Hematopoietic multipotent progenitor cell (in vitro differentiated cells): ENCODE measurements at regions not wholly inside any gene's neighbourhood (a gene's known extent, or its start where the extent isn't known, plus 50 kb on each side); places are given as distances from the start of the nearest gene placed in this dataset.
A peak's percentile ranks its signal among the peaks of the same experiment; 100 is the strongest.
"Not testable (repeated sequence)": the region's sequence is repeated elsewhere in the genome, so short reads cannot be mapped to it uniquely, and the experiment has no call there.

Experiments used
- DNase-seq, 3 donors: peaks; one replicate each; pipeline ENCODE4 v3.0.0-alpha.2; 2011 to 2015; ENCODE audit warnings: low read depth in 2 of 3, low spot score in 2 of 3

DNA sequence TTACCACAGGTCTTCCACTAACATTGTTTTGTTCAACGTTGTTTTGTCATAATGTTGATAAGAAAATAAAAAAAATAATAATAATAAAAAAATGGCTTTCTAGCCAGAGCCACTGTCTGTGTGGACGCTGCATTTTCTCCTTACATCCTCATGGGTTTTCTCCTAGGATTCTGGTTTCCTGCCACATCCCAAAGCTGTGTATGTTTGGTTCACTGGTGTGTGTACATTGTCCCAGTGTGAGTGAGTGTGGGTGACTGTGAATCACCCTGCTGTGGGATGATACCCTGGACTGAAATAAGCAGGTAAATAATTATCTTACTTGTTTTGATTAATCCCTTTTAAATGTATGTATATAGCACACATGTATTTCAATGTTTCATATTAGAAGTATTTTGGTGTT lies 2154.4 kb upstream of the AGA start:
- no peak for DNase-seq

DNA sequence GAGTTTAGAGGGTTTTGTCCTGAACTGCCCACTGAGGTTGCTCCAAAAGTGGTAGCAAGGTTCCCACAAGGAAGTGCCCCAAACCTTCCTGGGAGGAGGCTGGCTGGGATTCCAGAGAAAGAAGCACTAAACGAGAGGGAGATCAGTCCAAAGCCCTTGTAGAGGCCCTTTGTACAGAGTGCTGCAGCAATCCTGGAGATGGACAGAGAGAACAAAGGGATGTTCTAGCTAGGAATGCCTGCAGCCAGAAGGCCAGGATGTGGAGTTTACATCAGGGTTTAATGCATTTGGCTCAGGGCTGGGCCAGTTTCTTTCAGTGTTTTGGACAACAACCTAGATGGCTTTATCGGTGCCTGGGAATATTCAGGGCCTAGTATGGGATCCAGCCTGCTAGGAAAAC lies 2155.1 kb upstream of the AGA start:
- no peak for DNase-seq

DNA sequence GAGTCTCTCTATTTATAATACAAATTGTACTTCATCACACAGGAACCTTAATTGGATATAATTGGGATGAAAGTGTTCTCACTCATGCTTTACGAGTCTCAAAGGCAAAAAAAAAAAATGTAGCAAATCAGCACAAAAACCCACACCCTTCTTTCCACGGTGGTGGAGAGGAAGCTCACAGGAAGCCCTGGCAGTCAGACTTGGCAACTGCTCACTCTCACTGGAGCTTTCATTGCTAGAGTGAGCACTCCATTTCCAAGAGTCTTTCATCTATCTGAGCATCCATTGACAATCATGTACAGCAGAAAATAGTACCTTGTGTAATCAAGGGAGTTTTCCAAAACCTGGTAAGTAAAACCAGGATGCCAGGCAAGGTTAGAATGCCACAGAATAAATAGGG lies 2159.4 kb upstream of the AGA start:
- peak in 1 of 3 donors; percentile 58 for DNase-seq

DNA sequence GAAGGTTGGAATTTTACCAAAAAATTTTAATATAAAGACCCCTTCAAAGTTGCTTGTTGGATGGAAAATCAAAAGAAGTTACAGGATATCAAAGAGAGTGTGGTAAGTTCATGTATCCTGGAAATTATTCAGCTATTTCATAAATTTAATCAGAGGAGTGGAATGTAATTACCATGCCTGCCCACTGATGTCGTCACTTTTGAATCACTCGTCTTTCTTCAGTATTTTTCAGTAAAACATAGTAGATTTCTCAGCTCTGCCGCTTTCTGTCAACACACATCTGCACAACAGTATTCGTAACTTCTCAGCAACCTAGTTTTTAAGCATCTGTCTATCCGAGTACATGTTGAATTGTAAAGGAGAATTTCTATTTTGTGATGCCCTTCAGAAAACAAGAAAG lies 2163.0 kb upstream of the AGA start:
- DNase-seq, result no peak

DNA sequence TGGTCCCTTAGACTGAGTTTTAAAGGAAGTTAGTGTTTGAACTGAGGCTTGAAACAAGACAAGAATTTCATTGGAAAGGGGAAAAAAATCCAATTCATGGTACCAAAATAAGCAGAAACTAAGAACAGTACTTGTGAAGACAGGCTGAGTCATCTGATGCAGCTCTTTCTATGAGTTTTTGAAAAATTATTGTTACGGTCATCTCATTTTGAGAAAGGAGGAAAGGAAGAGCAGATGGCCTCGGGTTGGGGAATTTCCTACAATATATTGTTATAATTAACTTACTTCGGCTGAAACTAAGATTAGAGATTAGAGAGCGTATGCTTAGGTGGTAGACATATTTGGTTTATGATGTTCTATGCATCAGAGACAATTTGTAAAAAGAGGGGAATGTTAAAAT lies 2164.8 kb upstream of the AGA start:
- DNase-seq, result no peak

DNA sequence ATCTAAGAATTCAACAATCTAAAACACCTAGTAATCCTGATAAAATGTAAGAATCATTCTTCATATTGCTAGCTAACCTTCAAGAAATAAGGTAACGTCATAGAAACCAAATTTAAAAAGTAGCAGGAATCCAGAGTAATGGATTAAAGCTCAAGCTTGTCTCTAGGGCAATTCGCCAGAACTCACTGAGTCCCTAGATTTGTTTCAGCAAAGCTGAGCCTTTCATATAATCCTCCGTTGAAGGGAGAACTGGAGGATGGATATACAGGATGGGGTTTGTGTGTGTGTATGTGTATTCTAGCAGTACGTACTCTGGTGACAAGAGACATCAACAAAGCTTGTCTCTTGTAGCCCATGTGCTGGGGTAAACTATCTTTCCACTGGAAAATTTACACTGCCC lies 2173.5 kb upstream of the AGA start:
- DNase-seq, result no peak

DNA sequence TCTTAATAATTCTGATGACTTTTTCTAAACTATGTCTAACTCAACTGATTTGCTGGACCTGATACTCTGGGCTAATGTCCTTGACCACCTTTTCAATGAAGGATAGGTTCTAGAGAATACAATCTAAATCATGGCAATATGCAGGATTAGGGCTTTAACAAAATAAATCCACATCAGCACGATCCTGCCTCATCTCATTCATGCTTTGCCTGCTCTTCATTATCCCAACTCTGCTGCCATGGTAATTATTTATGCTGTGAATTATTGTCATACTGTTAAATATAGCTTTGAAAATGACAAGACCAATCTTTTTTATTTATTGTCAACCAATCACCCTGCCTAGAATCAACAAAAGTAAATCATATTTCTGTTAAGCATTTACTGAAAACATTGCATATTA lies 2176.7 kb upstream of the AGA start:
- no peak for DNase-seq

DNA sequence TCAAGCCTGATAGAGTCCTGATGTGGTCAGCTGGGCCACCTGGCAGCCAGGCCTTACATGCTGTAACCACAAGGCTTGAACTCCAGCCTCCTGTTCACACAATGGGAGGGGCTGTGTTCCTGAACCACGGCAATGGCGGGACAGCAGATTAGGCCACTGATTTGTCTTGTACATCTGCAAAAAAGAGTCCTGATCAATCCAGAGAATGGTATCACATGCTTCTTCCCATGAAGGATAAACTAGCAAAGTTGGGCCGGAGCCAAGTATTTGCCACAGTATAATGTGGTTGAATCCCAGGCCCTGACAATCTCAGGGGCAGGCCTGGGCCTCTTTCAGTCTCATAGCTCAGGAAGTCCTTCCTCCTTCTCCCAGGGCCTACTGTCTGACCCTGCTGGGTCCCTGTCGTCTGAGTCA lies 2182.5 kb upstream of the AGA start:
- no peak for DNase-seq

DNA sequence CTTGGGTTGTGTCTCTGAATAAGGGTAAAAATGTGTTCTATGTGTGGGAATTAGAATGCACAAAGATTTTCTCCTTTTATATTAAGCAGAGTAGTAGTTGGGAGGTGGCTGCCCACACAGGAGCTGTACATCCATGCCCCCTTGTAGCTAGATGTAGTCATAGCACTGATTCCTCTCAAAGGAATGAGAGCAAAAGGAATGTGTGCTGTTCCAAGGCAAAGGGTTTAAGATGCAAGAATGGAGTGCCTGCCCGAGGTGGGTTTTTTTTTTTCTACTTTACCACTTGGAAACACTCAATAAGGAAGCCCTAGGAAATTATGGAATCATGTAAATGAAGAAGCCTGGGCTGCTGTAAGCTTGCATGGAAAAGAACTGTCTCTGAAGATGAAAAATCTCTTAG lies 2183.2 kb upstream of the AGA start:
- DNase-seq, result no peak

DNA sequence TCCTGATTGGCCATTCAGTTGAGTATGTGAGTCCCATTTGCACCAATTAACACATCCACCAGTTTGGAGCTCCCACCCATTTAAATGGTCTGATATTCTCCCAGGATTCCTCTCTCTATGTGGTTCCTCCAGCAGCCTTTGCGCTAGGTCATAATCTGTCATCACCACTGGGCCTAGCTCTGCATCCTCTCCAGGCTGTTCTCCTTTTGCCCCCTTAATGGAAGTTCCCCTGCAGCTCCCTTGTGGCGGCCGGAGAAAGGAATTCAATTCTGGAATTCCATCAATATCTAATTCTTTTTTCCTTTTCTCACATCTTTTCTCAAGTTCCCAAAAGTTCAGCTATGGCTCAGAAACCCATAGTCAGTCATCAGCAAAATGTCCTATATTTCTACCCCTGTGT lies 2184.4 kb upstream of the AGA start:
- DNase-seq, result no peak

DNA sequence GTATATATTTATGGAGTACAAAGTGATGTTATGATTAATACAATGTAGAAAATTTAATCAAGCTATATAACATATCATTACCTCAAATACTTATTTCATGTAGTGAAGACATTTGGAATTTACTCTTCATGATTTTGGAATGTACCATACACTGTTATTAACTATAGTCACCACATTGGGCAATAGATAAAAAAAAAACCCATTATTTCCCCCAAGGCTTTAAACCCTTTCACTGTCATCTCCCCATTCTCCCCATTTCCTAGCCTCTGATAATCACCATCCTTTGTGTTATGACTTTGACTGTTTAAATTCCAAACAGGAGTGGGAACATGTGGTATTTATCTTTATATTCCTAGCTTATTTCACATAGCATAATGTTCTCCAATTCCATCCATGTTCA lies 2189.1 kb upstream of the AGA start:
- DNase-seq, result no peak

DNA sequence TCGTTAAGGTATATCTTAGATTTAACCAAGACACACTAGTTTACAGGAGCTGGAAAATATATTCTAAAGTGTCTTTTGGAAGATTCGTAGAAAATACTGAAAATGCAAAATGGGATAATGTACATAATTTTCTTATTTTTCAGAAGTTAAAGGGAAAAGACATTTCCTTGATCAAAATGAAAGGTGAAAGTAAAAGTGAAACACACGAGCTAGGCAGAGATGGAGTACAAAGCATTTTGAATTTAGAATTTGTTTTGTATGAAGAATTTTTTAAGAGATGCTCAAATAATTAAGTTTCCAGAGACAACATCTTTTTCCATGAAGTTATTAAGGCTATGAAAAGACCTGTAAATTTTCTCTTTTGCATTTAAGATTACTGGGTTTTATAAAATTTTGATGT lies 2192.6 kb upstream of the AGA start:
- no peak for DNase-seq

DNA sequence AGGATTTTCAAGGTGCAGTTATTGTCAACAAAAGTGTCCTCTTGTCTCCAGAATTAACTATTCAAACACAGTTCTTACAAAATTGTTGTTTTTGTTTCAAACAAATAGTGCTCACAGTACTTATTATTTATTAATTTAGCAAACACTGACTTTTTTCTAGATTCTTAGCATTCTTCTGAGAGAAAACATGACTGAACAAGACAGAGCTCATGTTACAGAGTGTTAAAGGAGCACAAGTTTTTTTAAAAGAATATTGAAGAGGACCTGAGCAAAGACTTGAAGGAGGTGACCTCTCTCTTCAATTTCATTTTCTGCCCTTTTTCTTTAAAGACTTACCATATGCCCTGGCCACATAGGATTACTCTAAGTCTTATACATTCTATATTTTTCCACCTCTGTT lies 2220.3 kb upstream of the AGA start:
- no peak for DNase-seq

DNA sequence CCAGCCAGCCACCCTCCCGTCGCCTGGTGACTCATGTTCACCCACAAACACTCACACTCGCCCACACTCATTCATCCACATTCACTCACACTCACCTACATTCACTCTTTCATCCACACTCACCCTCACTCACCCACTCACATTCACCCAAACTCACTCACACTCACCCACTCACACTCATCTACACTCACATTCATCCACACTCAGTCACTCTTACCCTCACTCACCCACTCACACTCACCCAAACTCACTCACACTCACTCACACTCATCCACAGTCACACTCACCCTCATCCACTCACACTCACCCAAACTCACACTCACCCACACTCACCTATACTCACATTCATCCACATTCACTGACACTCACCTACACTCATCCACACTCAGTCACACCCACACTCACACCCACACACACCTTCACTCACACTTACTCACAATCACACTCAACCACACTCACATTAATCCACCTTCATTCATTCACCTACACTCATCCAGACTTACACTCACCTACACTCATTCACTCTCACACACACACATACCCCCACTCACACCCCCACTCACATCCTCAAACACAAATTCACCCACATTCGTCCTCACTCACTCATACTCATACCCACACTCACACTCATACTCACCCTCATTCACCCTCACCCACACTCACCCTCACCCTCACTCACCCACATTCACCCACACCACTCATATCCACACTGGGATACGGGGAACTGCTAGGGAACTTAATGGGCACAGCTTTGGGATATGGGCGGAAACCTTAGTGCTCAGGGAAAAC lies 2221.6 kb upstream of the AGA start:
- DNase-seq, result no peak

DNA sequence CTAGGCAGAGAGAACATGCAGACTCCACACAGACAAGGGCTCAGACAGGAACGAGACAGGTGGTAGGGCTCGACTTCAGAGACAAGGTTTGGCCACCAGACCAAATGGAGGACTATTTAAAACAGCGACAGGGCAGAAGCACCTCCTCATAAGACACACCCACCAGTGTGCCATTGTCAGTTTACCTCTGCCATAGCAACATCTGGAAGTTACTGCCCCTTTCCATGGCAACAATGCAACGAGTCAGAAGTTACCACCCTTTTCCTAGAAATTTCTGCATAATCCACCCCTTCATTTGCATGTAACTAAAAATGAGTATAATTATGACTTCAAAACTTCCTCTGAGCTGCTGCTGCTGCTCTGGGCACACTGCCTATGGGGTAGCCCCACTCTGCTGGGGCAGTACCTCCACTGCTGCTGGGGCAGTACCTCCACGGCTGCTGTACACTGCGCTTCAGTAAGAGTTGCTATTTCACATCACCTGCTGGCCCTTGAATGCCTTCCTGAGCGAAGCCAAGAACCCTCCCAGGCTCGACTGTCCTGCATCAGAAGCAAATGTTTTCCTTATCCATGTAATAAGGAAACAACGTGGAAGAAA lies 2222.3 kb upstream of the AGA start:
- no peak for DNase-seq

DNA sequence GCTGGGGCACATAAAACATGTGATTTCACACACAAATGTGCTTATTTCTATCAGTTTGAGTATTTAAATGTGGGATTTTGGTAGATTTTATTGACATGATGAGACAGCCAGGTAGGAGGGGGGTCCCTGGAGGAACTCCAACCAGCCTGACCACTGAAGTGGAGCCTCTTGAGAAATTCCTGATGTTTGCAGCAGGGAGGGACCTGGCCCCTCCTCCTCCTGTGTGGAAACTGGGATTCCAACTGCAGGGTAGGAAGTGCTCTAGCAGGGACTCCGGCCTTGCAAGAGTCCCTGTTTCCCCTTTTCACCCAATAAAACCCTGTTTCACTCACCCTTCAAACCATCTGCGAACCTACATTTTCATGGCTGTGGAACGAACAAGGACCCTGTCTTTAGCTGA lies 2224.0 kb upstream of the AGA start:
- no peak for DNase-seq

DNA sequence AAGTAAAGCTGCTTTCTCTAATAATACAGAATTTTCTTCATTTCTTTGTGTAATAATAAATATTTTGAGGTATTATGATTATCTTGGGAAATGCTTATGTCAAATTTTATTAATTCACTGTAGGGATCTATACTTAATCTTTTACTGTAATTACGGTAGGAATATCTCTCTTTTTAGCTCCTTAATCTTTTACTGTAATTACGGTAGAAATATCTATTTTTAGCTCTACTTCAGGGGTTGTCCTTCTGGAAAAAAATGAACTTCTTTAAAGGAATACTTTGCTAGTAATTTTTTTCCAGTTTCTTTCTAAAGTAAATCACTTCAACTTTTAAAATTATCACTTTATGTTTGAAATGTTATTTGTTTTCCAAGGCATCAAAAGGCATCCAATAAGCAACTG lies 2229.4 kb upstream of the AGA start:
- DNase-seq, result no peak

DNA sequence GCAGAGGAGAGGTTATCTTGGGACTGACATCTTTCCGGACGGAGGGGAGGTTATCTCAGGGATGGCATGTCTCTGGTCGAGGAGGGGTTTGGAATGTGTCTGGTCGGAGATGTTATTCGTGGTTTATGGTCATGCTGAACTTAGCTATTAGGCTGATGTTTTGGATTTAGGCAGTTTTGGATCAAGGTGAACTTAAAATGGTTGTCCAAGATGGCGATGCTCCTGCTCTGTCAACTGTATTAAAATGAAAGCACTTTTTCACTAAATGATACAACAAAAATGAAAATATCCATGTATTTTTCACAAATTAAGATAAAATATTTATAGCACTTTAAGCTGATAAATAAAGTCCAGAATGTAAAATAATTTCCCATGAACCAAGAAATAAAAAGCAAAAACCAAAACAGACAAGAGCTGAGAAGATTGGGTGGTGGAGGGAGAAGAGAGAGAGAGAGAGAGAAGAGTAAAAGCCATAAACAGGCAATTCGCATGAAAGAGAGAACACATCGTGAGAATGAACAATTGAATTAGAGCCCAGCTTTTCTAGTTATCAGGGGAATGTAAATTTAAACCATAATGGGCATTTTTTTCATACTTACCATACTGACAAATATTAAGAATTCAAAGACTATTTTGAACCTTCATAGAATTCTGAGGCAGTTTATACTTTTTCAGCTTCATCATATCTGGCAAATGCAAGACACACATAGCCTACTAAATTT lies 2236.0 kb upstream of the AGA start:
- DNase-seq, result no peak

DNA sequence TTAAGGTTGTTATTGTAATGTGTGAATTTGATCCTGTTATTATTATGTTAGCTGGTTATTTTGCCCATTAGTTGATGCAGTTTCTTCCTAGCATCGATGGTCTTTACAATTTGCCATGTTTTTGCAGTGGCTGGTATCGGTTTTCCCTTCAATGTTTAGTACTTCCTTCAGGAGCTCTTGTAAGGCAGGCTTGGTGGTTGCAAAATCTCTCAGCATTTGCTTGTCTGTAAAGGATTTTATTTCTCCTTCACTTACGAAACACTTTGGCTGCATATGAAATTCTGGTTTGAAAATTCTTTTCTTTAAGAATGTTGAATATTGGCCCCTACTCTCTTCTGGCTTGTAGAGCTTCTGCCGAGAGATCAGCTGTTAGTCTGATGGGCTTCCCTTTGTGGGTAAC lies 2241.4 kb upstream of the AGA start:
- DNase-seq, result not testable (repeated sequence)

DNA sequence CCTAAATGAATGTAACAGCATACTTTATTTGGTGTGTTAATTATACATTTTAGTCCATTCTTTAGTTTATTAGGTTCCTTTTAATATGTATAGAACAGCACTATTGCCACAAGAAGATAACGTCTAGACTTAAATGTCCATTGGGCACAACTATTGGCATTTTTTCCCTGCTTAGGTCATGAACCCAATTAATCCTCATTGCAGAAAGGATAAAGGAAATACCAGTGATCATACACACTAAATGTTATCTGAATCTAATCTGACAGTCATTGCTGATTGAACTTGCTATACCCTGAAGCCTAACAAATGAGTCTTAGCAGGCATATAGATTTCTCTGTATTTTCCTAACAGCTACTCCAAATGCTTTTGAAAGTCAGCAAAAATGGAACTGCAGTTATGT lies 2250.0 kb upstream of the AGA start:
- no peak for DNase-seq

DNA sequence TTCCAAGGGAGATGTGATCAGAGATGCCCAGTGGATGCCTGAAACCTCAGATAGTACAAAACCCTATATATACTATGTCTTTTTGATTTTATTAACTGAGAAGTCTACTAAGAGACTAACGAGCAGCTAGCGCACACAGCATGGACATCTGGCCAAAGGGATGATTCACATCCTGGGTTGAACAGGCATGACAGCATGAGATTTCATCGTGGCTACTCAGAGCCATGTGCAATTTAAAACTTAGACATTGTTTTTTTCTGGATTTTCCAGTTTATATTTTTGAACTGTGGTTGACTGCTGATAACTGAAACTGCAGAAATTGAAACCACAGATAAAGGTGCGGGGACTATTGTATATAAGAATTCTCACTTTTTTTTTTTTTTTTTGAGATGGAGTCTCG lies 2252.9 kb upstream of the AGA start:
- DNase-seq, result no peak

DNA sequence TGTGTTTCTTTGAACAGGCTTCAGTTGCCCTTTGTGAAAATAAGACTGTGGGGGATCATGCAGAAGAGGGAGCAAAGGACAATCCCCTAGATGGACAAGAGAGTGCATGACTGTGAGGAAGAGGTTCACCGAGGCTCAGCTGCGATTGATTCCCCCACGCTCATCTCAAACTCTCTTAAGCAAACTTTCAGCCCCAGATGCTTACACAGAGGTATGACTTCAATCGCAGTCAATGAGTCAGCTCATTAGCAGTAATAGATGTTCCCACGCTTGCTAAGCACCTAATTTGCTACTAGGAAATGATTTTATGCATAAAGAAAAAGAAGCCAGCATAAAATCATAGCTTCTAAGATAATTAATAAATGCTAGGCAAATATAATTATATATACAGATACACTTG lies 2256.1 kb upstream of the AGA start:
- no peak for DNase-seq
